Upper lobe of right lung (tissue), 1 donor: ENCODE measurements at regions not wholly inside any gene's neighbourhood (a gene's known extent, or its start where the extent isn't known, plus 50 kb on each side); places are given as distances from the start of the nearest gene placed in this dataset.

ENCODE experiments used
- ATAC-seq: fragments of 200-7000 bp; cut with Tn5 transposase; one replicate; pipeline ENCODE4 v1.9.1; 2020; ENCODE audit warnings: mild to moderate bottlenecking, moderate library complexity
- DNase-seq: peaks from one replicate; pipeline ENCODE4 v3.0.0-alpha.2; 2020
- H3K27ac ChIP-seq: fragments of 200-600 bp; one replicate; pipeline ENCODE4 v1.8.0; 2022
- H3K27me3 ChIP-seq: fragments of 200-600 bp; one replicate; pipeline ENCODE4 v1.8.0; 2022; ENCODE audit warnings: mild to moderate bottlenecking
- H3K36me3 ChIP-seq: fragments of 200-600 bp; one replicate; pipeline ENCODE4 v1.8.0; 2022
- H3K4me1 ChIP-seq: fragments of 200-600 bp; one replicate; pipeline ENCODE4 v1.8.0; 2022
- H3K4me3 ChIP-seq: fragments of 200-600 bp; one replicate; pipeline ENCODE4 v1.8.0; 2022; ENCODE audit warnings: mild to moderate bottlenecking
- H3K9me3 ChIP-seq: fragments of 200-600 bp; one replicate; pipeline ENCODE4 v1.8.0; 2022
- intact Hi-C: fragments of 100-400 bp; cut with DNase I; formaldehyde crosslinking; loops from one replicate; pipeline ENCODE4 v1.11.0; 2022
- TF ChIP-seq, protein P1 (sequence below): fragments of 200-600 bp; IDR thresholded peaks from one replicate; pipeline ENCODE4 v1.8.0; 2022; ENCODE audit warnings: antibody characterized with exemption
- donor health status: DM: no; HTN: yes; CAD: no; lungs with severe emphysema.

DNA sequence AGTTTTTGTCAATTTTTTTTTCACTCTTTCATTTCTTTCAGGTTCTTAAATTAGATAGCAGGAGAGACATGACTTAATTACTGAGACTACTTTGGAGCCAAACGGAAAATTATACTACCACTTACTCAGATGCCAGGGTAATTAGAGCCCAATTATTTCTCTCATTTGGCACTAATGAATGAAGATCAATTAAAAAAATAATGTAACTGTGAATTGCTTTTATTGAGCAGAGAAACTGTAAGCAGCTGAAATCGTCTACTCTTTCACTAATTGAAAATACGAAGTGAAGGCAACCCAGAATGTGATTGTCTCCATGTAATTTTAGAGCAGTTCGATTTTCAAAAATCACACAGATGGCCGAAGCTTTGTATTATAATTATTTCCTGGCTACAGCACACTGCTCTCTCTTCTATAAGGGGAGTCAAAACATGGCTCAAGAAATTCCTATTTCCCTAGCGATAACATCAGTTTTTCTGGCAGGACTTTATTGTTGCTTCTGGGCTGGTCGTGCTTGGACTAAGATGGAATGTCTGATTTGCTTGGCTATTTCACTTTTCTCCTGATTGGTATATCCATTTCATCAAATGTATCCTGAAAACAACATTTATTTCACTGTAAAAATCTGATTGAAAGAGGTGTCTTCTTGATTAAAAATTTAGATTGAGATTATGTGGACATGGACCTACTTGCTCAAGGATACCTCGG is 55.8 kb upstream of the PDZRN3 start:
- intact Hi-C loops, result no loop called here
- no peak overlapping the region for H3K4me3 ChIP-seq
- DNase-seq, result no peak

DNA sequence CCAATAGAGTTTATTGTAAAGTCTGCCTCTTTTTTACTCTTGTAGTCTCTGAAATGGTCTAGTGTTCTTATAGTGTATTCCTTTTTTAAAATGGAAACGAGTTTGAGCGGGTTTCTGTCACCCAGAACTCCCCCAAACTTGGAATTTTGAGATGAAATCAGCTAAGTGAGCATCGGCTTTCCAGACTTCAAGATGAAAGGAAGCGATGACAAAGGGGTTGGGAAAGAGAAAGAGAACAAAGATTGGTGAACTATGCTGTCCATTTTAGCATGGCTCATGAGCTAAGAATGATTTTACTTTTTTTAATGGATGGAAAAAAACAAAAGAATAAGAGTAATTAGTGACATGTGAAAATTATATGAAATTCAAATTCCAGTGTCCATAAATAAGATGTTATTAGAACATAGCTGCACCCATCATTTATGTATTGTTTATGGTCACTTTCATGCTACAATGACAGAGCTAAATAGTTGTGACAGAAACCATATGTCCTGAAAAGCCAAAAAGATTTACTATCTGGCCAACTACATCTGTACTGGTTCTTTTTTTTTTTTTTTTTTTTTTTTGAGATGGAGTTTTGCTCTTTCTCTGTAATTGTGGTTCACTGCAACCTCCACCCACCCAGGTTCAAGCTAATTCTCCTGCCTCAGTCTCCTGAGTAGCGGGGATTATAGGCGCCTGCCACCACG is 52.7 kb upstream of the PDZRN3 start:
- no peak for ATAC-seq
- Histone ChIP-seq H3K27ac (no peak overlapping the region), H3K27me3 (no peaks in the 10 kb centered on the region), H3K4me1 (no peaks in the 10 kb centered on the region), H3K36me3 (no peaks in the 10 kb centered on the region), H3K9me3 (no peaks in the 10 kb centered on the region), H3K4me3 (no peak overlapping the region)
- intact Hi-C loops, result no loop called here
- no peak for DNase-seq
- TF ChIP-seq, protein P1, sequence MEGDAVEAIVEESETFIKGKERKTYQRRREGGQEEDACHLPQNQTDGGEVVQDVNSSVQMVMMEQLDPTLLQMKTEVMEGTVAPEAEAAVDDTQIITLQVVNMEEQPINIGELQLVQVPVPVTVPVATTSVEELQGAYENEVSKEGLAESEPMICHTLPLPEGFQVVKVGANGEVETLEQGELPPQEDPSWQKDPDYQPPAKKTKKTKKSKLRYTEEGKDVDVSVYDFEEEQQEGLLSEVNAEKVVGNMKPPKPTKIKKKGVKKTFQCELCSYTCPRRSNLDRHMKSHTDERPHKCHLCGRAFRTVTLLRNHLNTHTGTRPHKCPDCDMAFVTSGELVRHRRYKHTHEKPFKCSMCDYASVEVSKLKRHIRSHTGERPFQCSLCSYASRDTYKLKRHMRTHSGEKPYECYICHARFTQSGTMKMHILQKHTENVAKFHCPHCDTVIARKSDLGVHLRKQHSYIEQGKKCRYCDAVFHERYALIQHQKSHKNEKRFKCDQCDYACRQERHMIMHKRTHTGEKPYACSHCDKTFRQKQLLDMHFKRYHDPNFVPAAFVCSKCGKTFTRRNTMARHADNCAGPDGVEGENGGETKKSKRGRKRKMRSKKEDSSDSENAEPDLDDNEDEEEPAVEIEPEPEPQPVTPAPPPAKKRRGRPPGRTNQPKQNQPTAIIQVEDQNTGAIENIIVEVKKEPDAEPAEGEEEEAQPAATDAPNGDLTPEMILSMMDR, result no peak

More for the DNA sequence above, 55.8 kb upstream of the PDZRN3 start:
- H3K27me3 ChIP-seq, result no peaks in the 10 kb centered on the region
- H3K9me3 ChIP-seq, result no peaks in the 10 kb centered on the region
- no peak for ATAC-seq
- no peaks in the 10 kb centered on the region for H3K36me3 ChIP-seq
- no peak overlapping the region for H3K27ac ChIP-seq
- no peaks in the 10 kb centered on the region for H3K4me1 ChIP-seq
- TF ChIP-seq, protein P1, result no peak
